ENCODE measurements at regions not wholly inside any gene's neighbourhood (a gene's known extent, or its start where the extent isn't known, plus 50 kb on each side); places are given as distances from the start of the nearest gene placed in this dataset.

GRCh38 chr6:51339728-51340127 is 521.1 kb downstream of the TFAP2B start:
- TF ChIP-seq CTCF (IDR thresholded peaks at IDR 0.05; ENCODE audit: low read depth, low read length, poor library complexity, severe bottlenecking) (no peak), EZH2phosphoT487 (IDR thresholded peaks at IDR 0.05; ENCODE audit: borderline replicate concordance, low read length) (no peak)
